Uterus (tissue), 3 donors: ENCODE measurements at regions not wholly inside any gene's neighbourhood (a gene's known extent, or its start where the extent isn't known, plus 50 kb on each side); places are given as distances from the start of the nearest gene placed in this dataset.
"Not testable (repeated sequence)": the region's sequence is repeated elsewhere in the genome, so short reads cannot be mapped to it uniquely, and the experiment has no call there.

ENCODE experiments used
- DNase-seq, 2 donors: peaks; one replicate each; pipeline ENCODE4 v3.0.0-alpha.2; 2019 to 2020
- H3K27ac ChIP-seq, 2 donors: fragments of 200-600 bp; sonication (generic); 1 replicate in 1 of 2; 2 replicates in 1 of 2; pipeline ENCODE4 v1.5.1; 2016 to 2018
- H3K27me3 ChIP-seq, 2 donors: fragments of 200-600 bp; sonication (generic); one replicate each; pipeline ENCODE4 v1.5.1; 2018 to 2019; ENCODE audit warnings: control low read depth in 1 of 2
- H3K36me3 ChIP-seq, 2 donors: fragments of 200-600 bp; sonication (generic); one replicate each; pipeline ENCODE4 v1.5.1; 2019; ENCODE audit warnings: control low read depth in 1 of 2
- H3K4me1 ChIP-seq, 2 donors: fragments of 200-600 bp; sonication (generic); one replicate each; pipeline ENCODE4 v1.5.1; 2018 to 2019; ENCODE audit warnings: control low read depth in 1 of 2
- H3K4me3 ChIP-seq, 2 donors: fragments of 200-600 bp; sonication (generic); 1 replicate in 1 of 2; 2 replicates in 1 of 2; pipeline ENCODE4 v1.5.1; 2018 to 2019; ENCODE audit warnings: mild to moderate bottlenecking in 1 of 2
- H3K9me3 ChIP-seq, 2 donors: fragments of 200-600 bp; sonication (generic); one replicate each; pipeline ENCODE4 v1.5.1; 2019; ENCODE audit warnings: control low read depth in 1 of 2
- CTCF ChIP-seq, 4 experiments: fragments of 200-600 bp in 2 of 4; fragments of 450-650 bp in 2 of 4; sonication (generic) in 2 of 4; IDR thresholded peaks; one replicate each; pipeline ENCODE4 v1.5.1; 2016 to 2019; ENCODE audit warnings: antibody characterized with exemption in 4 of 4, mild to moderate bottlenecking in 2 of 4, moderate library complexity in 1 of 4
- POLR2A ChIP-seq, 2 donors: fragments of 450-650 bp; IDR thresholded peaks; one replicate each; pipeline ENCODE4 v1.6.1; 2016; ENCODE audit warnings: antibody characterized with exemption in 2 of 2, mild to moderate bottlenecking in 1 of 2, moderate library complexity in 1 of 2
- intact Hi-C: fragments of 100-400 bp; cut with DNase I; formaldehyde crosslinking; loops from one replicate; pipeline ENCODE4 v1.15.1; 2023; ENCODE audit warnings: low total_unique reads
- donor health status: DM: yes; HTN: yes; CAD: no.

GRCh38 chr5:163162645-163163044 is 274.8 kb upstream of the CCNG1 start:
- Histone ChIP-seq H3K27ac (no peak overlapping the region), H3K4me1 (no peaks in the 10 kb centered on the region), H3K4me3 (no peak overlapping the region), H3K36me3 (no peaks in the 10 kb centered on the region), H3K27me3 (no peaks in the 10 kb centered on the region), H3K9me3 (no peaks in the 10 kb centered on the region)
- no peak for TF ChIP-seq CTCF (IDR thresholded peaks at IDR 0.05)
- TF ChIP-seq POLR2A (IDR thresholded peaks at IDR 0.05): no peak
- intact Hi-C loops: no loop called here
- no peak for DNase-seq

GRCh38 chr5:163163858-163164257 is 273.5 kb upstream of the CCNG1 start:
- no peak for TF ChIP-seq CTCF (IDR thresholded peaks at IDR 0.05)
- TF ChIP-seq POLR2A (IDR thresholded peaks at IDR 0.05): no peak
- intact Hi-C loops: no loop called here
- H3K4me1 ChIP-seq: no peaks in the 10 kb centered on the region
- DNase-seq: no peak
- H3K36me3 ChIP-seq: no peaks in the 10 kb centered on the region
- H3K27me3 ChIP-seq: no peaks in the 10 kb centered on the region
- H3K4me3 ChIP-seq: no peak overlapping the region
- no peak overlapping the region for H3K27ac ChIP-seq
- no peaks in the 10 kb centered on the region for H3K9me3 ChIP-seq

- no peaks in the 10 kb centered on the region for H3K4me1 ChIP-seq
- H3K27me3 ChIP-seq: no peaks in the 10 kb centered on the region
- intact Hi-C loops: no loop called here
Measured at GRCh38 chr5:163165277-163165676, 272.1 kb upstream of the CCNG1 start.

GRCh38 chr5:163170161-163170560 is 267.2 kb upstream of the CCNG1 start:
- intact Hi-C loops, H3K9me3 ChIP-seq, H3K4me1 ChIP-seq, H3K36me3 ChIP-seq, H3K27ac ChIP-seq, H3K4me3 ChIP-seq, DNase-seq, H3K27me3 ChIP-seq: not testable (repeated sequence)

More at GRCh38 chr5:163165277-163165676, 272.1 kb upstream of the CCNG1 start:
- no peak for DNase-seq
- Histone ChIP-seq H3K9me3 (no peaks in the 10 kb centered on the region), H3K4me3 (no peak overlapping the region), H3K27ac (no peak overlapping the region), H3K36me3 (no peaks in the 10 kb centered on the region)
- TF ChIP-seq POLR2A (IDR thresholded peaks at IDR 0.05) (no peak), CTCF (IDR thresholded peaks at IDR 0.05) (no peak)

- Histone ChIP-seq H3K4me1 (no peaks in the 10 kb centered on the region), H3K36me3 (no peaks in the 10 kb centered on the region), H3K27me3 (no peaks in the 10 kb centered on the region), H3K9me3 (no peaks in the 10 kb centered on the region), H3K4me3 (no peak overlapping the region), H3K27ac (no peak overlapping the region)
- intact Hi-C loops: no loop called here
- TF ChIP-seq CTCF (IDR thresholded peaks at IDR 0.05) (no peak), POLR2A (IDR thresholded peaks at IDR 0.05) (no peak)
- no peak for DNase-seq
Measured at GRCh38 chr5:163172540-163173338, 264.7 kb upstream of the CCNG1 start.
